K562 (cell line): ENCODE measurements at regions not wholly inside any gene's neighbourhood (a gene's known extent, or its start where the extent isn't known, plus 50 kb on each side); places are given as distances from the start of the nearest gene placed in this dataset.

ENCODE experiments used
- ATF7 ChIP-seq: fragments of 450-650 bp; IDR thresholded peaks from 2 replicates; pipeline ENCODE4 v1.7.1; 2014; ENCODE audit warnings: mild to moderate bottlenecking, moderate library complexity
- EP400 ChIP-seq: fragments of 450-650 bp; IDR thresholded peaks from 2 replicates; pipeline ENCODE4 v1.6.1; 2017; ENCODE audit warnings: antibody characterized with exemption, mild to moderate bottlenecking, moderate library complexity
- IRF9 ChIP-seq: fragments of 450-650 bp; IDR thresholded peaks from 2 replicates; pipeline ENCODE4 v1.6.1; 2016; ENCODE audit warnings: missing biosample characterization, missing genetic modification characterization
- MGA ChIP-seq: fragments of 450-650 bp; IDR thresholded peaks from 2 replicates; pipeline ENCODE4 v1.6.1; 2016; ENCODE audit warnings: mild to moderate bottlenecking, moderate library complexity
- NR2C2 ChIP-seq, 2 experiments: fragments of 200-800 bp in 1 of 2; sonication (Bioruptor generic) in 1 of 2; sonication (generic) in 1 of 2; formaldehyde crosslinking in 1 of 2; IDR thresholded peaks; 2 replicates each; pipeline versions ENCODE4 v1.6.1 to v1.8.0; 2016 to 2022; ENCODE audit warnings: mild to moderate bottlenecking in 1 of 2, missing compliant biosample characterization in 1 of 2, missing genetic modification characterization in 1 of 2, missing genetic modification reagents in 1 of 2
- TF ChIP-seq, protein P1 (sequence below), 2 experiments: fragments of 450-650 bp; formaldehyde crosslinking in 1 of 2; IDR thresholded peaks; 2 replicates each; pipeline versions ENCODE4 v1.4.0 to v1.6.1; 2014 to 2020; ENCODE audit warnings: mild to moderate bottlenecking in 2 of 2, borderline replicate concordance in 1 of 2, low read depth in 1 of 2

DNA sequence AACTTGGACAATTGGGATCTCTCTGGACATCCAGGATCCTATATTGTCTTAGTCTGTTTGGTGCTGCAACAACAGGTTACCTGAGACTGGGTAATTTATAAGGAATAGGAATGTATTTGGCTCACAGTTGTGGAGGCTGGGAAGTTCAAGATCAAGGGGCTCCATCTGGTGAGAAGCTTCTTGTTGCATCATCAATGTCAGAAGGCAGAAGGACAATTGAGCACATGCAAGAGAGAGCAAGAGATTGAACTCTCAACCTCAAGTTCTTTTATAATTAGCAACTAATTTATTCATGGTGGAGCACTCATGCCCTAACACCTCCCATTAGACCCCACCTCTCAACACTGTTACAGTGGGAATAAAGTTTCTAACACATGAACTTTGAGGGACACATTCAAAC is 124.7 kb upstream of the ETV3 start (continued):
- TF ChIP-seq NR2C2 (CRISPR knock-in tag; IDR thresholded peaks at IDR 0.05) = no peak
- TF ChIP-seq NR2C2 (tag; IDR thresholded peaks at IDR 0.05) = peak; percentile 63; the same call in 1 of the 2 replicates
- 0 out of 2 replicates have a peak, but pooled peaks have one; percentile 23 for TF ChIP-seq IRF9 (tag)
- TF ChIP-seq MGA = peak; percentile 34; the same call in 1 of the 2 replicates
- 0 out of 2 replicates have a peak, but pooled peaks have one; percentile 29 for TF ChIP-seq ATF7
- TF ChIP-seq, protein P1, sequence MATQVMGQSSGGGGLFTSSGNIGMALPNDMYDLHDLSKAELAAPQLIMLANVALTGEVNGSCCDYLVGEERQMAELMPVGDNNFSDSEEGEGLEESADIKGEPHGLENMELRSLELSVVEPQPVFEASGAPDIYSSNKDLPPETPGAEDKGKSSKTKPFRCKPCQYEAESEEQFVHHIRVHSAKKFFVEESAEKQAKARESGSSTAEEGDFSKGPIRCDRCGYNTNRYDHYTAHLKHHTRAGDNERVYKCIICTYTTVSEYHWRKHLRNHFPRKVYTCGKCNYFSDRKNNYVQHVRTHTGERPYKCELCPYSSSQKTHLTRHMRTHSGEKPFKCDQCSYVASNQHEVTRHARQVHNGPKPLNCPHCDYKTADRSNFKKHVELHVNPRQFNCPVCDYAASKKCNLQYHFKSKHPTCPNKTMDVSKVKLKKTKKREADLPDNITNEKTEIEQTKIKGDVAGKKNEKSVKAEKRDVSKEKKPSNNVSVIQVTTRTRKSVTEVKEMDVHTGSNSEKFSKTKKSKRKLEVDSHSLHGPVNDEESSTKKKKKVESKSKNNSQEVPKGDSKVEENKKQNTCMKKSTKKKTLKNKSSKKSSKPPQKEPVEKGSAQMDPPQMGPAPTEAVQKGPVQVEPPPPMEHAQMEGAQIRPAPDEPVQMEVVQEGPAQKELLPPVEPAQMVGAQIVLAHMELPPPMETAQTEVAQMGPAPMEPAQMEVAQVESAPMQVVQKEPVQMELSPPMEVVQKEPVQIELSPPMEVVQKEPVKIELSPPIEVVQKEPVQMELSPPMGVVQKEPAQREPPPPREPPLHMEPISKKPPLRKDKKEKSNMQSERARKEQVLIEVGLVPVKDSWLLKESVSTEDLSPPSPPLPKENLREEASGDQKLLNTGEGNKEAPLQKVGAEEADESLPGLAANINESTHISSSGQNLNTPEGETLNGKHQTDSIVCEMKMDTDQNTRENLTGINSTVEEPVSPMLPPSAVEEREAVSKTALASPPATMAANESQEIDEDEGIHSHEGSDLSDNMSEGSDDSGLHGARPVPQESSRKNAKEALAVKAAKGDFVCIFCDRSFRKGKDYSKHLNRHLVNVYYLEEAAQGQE (IDR thresholded peaks at IDR 0.05; ENCODE audit: borderline replicate concordance) = 0 out of 2 replicates have a peak, but pooled peaks have one; percentile 3
- TF ChIP-seq, protein P1 (CRISPR knock-in tag; IDR thresholded peaks at IDR 0.05; ENCODE audit: low read depth) = no peak
- peak; percentile 42; the same call in 1 of the 2 replicates for TF ChIP-seq EP400
